HepG2 (cell line): ENCODE measurements at regions not wholly inside any gene's neighbourhood (a gene's known extent, or its start where the extent isn't known, plus 50 kb on each side); places are given as distances from the start of the nearest gene placed in this dataset.

Source experiments
- ATAC-seq: fragments of 200-7000 bp; cut with Tn5 transposase; 3 replicates; pipeline ENCODE4 v1.9.1; 2020; ENCODE audit warnings: mild to moderate bottlenecking, moderate library complexity
- BruUV-seq: library from RNA; stranded (reverse); fragments of 400-500 nt; replicated peaks from 2 replicates; lab custom pipeline; 2021; lab: Mats Ljungman, UMichigan
- CTCF ChIA-PET: fragments of 300-600 bp; formaldehyde crosslinking; extraction: SDS; loops from one replicate; lab custom pipeline; 2021; ENCODE audit warnings: low total read pairs, inconsistent platforms, low intra/inter-chr PET ratio; lab: Yijun Ruan, JAX
- POLR2A ChIA-PET: fragments of 350-600 bp; sonication (Branson Sonifier 250); formaldehyde crosslinking; loops from one replicate; lab custom pipeline; 2020; ENCODE audit warnings: antibody characterized with exemption, inconsistent platforms; lab: Yijun Ruan, JAX
- DNase-seq: peaks from one replicate; pipeline ENCODE4 v3.0.0-alpha.2; 2015; ENCODE audit warnings: low spot score
- FAIRE-seq: peaks from 3 replicates; lab custom pipeline; 2011; peaks lifted over from hg19 to GRCh38; lab: Jason Lieb, UNC
- H2AFZ ChIP-seq: one replicate; pipeline ENCODE4 v1.6.1; 2011; ENCODE audit warnings: low read length, inconsistent platforms
- H3K27ac ChIP-seq: fragments of 300-600 bp; 3 replicates; pipeline ENCODE4 v1.8.0; 2011; ENCODE audit warnings: mixed run types, mild to moderate bottlenecking, mixed read lengths, low read length, inconsistent platforms; ENCODE audit not compliant: insufficient read depth; ENCODE audit errors: extremely low read length
- H3K27me3 ChIP-seq, 2 experiments: fragments of 200-600 bp in 1 of 2; 2 replicates in 1 of 2; 3 replicates in 1 of 2; pipeline versions ENCODE4 v1.6.0 to v1.8.0; 2011; ENCODE audit warnings: low read length in 2 of 2, mild to moderate bottlenecking in 2 of 2, moderate library complexity in 2 of 2, inconsistent platforms in 1 of 2; ENCODE audit not compliant: insufficient read depth in 2 of 2, control insufficient read depth in 1 of 2
- H3K36me3 ChIP-seq, 2 experiments: fragments of 200-600 bp in 1 of 2; replicated peaks in 1 of 2; 2 replicates in 1 of 2; 3 replicates in 1 of 2; pipeline versions ENCODE4 v1.5.1 to v1.8.0; 2011; ENCODE audit warnings: low read length in 2 of 2, inconsistent platforms in 1 of 2; ENCODE audit not compliant: insufficient read depth in 2 of 2, control insufficient read depth in 1 of 2
- H3K4me1 ChIP-seq: 2 replicates; pipeline ENCODE4 v1.5.1; 2012; ENCODE audit warnings: low read length, inconsistent platforms; ENCODE audit not compliant: insufficient read depth
- H3K4me2 ChIP-seq: 2 replicates; pipeline ENCODE4 v1.6.0; 2011; ENCODE audit warnings: low read depth, low read length, inconsistent platforms
- H3K4me3 ChIP-seq, 3 experiments: fragments of 200-600 bp in 1 of 3; sonication (generic), shearing (Covaris generic) in 1 of 3; replicated peaks in 1 of 3; 2 replicates each; pipeline ENCODE4 v1.5.1; 2011 to 2016; ENCODE audit warnings: low read length in 3 of 3, inconsistent platforms in 2 of 3, low read depth in 2 of 3, mild to moderate bottlenecking in 2 of 3, control low read depth in 1 of 3, mixed read lengths in 1 of 3; ENCODE audit not compliant: insufficient read depth in 1 of 3
- H3K79me2 ChIP-seq: one replicate; pipeline ENCODE4 v1.6.1; 2011; ENCODE audit warnings: low read length, inconsistent platforms; ENCODE audit not compliant: insufficient read depth
- H3K9ac ChIP-seq: 2 replicates; pipeline ENCODE4 v1.6.0; 2011; ENCODE audit warnings: mild to moderate bottlenecking, low read depth, low read length, inconsistent platforms; ENCODE audit not compliant: insufficient read depth
- H3K9me3 ChIP-seq: 2 replicates; pipeline ENCODE4 v1.5.1; 2012; ENCODE audit warnings: mild to moderate bottlenecking, low read length
- H4K20me1 ChIP-seq: 2 replicates; pipeline ENCODE4 v1.6.0; 2011; ENCODE audit warnings: inconsistent platforms, mild to moderate bottlenecking, low read length, moderate library complexity; ENCODE audit not compliant: insufficient read depth
- CBX5 ChIP-seq: sonication (generic); formaldehyde crosslinking; IDR thresholded peaks from 2 replicates; pipeline ENCODE4 v1.4.0; 2020; ENCODE audit warnings: missing genetic modification reagents, borderline replicate concordance
- CEBPG ChIP-seq: IDR thresholded peaks from 2 replicates; pipeline ENCODE4 v1.6.1; 2016
- GPN1 ChIP-seq: sonication (generic); formaldehyde crosslinking; IDR thresholded peaks from 2 replicates; pipeline ENCODE4 v1.5.1; 2020; ENCODE audit warnings: missing genetic modification reagents, borderline replicate concordance
- MTF1 ChIP-seq: sonication (generic); formaldehyde crosslinking; IDR thresholded peaks from 2 replicates; pipeline ENCODE4 v1.5.0; 2020; ENCODE audit warnings: missing genetic modification reagents
- NCOA2 ChIP-seq: sonication (generic); formaldehyde crosslinking; IDR thresholded peaks from 2 replicates; pipeline ENCODE4 v1.8.0; 2022; ENCODE audit warnings: inconsistent platforms
- PCBP1 ChIP-seq: fragments of 200-400 bp; formaldehyde crosslinking; IDR thresholded peaks from 2 replicates; pipeline ENCODE4 v1.6.1; 2017; ENCODE audit warnings: mild to moderate bottlenecking, low read depth, low read length, borderline replicate concordance
- TAF1 ChIP-seq: sonication (generic); formaldehyde crosslinking; IDR thresholded peaks from 2 replicates; pipeline ENCODE4 v1.4.0; 2020; ENCODE audit warnings: missing genetic modification reagents
- ZNF572 ChIP-seq: sonication (generic); formaldehyde crosslinking; IDR thresholded peaks from 2 replicates; pipeline ENCODE4 v1.5.1; 2020; ENCODE audit warnings: mild to moderate bottlenecking, missing genetic modification reagents
- ZSCAN25 ChIP-seq: sonication (generic); formaldehyde crosslinking; IDR thresholded peaks from 2 replicates; pipeline ENCODE4 v1.8.0; 2022; ENCODE audit warnings: mild to moderate bottlenecking, missing genetic modification reagents
- WGBS: methylation state at CpG from one replicate; pipeline ENCODE4 v1.1.6; 2017; ENCODE audit warnings: low lambda C conversion rate; 5-methylcytosine and 5-hydroxymethylcytosine counted together
- in situ Hi-C: cut with HindIII; loops from 2 replicates; pipeline ENCODE4 v1.10.0; 2017; ENCODE audit warnings: low pct_unique_long_range_greater_than_20kb; ENCODE audit not compliant: extremely low pct_ligation_motif_present
- intact Hi-C: fragments of 100-400 bp; cut with micrococcal nuclease; formaldehyde crosslinking; loops from one replicate; pipeline ENCODE4 v1.10.0; 2022; ENCODE audit not compliant: unreplicated experiment
- TF ChIP-seq, protein P1 (sequence below): sonication (generic); formaldehyde crosslinking; IDR thresholded peaks from 2 replicates; pipeline ENCODE4 v1.5.1; 2020; ENCODE audit warnings: missing genetic modification reagents, mild to moderate bottlenecking, borderline replicate concordance
- TF ChIP-seq, protein P2 (sequence below): sonication (generic); formaldehyde crosslinking; IDR thresholded peaks from 2 replicates; pipeline ENCODE4 v1.5.0; 2020; ENCODE audit warnings: mild to moderate bottlenecking, low read depth, missing genetic modification reagents, borderline replicate concordance
- TF ChIP-seq, protein P3 (sequence below): sonication (generic); formaldehyde crosslinking; conservative IDR thresholded peaks from 2 replicates; pipeline ENCODE4 v1.8.0; 2022; ENCODE audit warnings: low read depth, missing genetic modification reagents
- TF ChIP-seq, protein P4 (sequence below): sonication (generic); formaldehyde crosslinking; IDR thresholded peaks from 2 replicates; pipeline ENCODE4 v1.5.1; 2020; ENCODE audit warnings: missing genetic modification reagents, mild to moderate bottlenecking, borderline replicate concordance

DNA sequence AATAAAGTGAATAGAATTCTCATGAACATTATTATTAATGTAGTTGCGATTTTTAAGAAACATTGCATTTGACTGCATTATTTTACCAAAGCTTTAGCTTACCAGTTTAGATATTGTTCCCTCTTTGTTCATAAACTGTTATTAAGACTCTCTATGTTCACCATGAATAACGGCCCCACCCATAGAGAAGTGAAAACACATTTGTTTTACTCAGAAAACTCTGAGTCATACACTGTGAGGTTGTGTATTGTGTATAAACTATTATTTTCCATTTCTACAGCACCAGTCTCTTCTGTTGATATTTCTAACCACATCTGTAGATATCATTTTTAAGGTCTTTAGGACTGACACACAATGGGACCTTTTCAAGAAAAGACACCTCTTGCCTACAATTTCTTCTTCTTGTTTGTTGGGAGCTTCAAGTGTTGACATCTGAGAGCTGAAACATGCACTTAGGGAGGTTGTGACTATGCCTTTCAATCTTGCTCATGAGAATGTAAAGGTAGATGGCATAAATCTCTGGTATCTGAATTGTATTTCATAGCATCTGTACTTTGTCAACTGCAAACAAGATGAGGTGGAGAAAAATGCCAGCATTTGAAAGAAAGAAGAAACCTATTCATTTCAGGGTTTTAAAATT lies 252.9 kb upstream of the CDH8 start (continued):
- TF ChIP-seq, protein P1, sequence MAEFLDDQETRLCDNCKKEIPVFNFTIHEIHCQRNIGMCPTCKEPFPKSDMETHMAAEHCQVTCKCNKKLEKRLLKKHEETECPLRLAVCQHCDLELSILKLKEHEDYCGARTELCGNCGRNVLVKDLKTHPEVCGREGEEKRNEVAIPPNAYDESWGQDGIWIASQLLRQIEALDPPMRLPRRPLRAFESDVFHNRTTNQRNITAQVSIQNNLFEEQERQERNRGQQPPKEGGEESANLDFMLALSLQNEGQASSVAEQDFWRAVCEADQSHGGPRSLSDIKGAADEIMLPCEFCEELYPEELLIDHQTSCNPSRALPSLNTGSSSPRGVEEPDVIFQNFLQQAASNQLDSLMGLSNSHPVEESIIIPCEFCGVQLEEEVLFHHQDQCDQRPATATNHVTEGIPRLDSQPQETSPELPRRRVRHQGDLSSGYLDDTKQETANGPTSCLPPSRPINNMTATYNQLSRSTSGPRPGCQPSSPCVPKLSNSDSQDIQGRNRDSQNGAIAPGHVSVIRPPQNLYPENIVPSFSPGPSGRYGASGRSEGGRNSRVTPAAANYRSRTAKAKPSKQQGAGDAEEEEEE, result no peak
- TF ChIP-seq PCBP1, result no peak
- TF ChIP-seq, protein P2, sequence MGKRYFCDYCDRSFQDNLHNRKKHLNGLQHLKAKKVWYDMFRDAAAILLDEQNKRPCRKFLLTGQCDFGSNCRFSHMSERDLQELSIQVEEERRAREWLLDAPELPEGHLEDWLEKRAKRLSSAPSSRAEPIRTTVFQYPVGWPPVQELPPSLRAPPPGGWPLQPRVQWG (CRISPR knock-in tag), result no peak
- no peak for TF ChIP-seq NCOA2 (CRISPR knock-in tag)
- no peak for TF ChIP-seq CBX5

DNA sequence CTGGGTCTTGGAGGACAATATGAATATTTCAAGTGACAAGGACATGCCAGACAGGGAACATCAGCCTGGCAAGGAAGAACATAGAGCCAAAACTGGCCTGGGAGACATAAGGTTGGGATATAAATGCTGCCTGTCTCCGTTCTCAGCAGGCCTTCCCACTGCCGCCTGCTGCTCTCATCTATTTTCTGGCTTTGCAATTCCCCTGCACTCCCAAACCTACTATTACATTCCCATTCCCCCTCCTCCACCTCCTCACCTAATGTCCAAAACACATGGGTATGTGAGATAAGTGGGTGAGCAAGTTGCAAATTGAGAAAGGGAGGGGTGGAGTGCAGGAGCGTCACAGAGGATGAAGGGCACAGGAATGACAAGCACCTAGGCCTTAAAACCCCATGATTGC lies 244.3 kb upstream of the CDH8 start:
- in situ Hi-C loops (no loop called here), intact Hi-C loops (no loop called here)
- Histone ChIP-seq H3K79me2 (no peaks in the 10 kb centered on the region), H2AFZ (no peak overlapping the region), H3K9ac (no peak overlapping the region), H3K4me3 (no peak overlapping the region), H3K4me1 (no peaks in the 10 kb centered on the region), H3K9me3 (no peaks in the 10 kb centered on the region), H3K36me3 (no peaks in the 10 kb centered on the region), H4K20me1 (no peaks in the 10 kb centered on the region), H3K27ac (no peak overlapping the region), H3K4me2 (no peak overlapping the region), H3K27me3 (no peaks in the 10 kb centered on the region)
- ChIA-PET POLR2A (no interaction called here), CTCF (no interaction called here)
- BruUV-seq, result no TSS peak
- TF ChIP-seq ZNF572 (CRISPR knock-in tag) (no peak), ZSCAN25 (no peak), TAF1 (CRISPR knock-in tag) (no peak), MTF1 (CRISPR knock-in tag) (no peak), CEBPG (CRISPR knock-in tag) (no peak), GPN1 (CRISPR knock-in tag) (no peak)
- TF ChIP-seq, protein P3, sequence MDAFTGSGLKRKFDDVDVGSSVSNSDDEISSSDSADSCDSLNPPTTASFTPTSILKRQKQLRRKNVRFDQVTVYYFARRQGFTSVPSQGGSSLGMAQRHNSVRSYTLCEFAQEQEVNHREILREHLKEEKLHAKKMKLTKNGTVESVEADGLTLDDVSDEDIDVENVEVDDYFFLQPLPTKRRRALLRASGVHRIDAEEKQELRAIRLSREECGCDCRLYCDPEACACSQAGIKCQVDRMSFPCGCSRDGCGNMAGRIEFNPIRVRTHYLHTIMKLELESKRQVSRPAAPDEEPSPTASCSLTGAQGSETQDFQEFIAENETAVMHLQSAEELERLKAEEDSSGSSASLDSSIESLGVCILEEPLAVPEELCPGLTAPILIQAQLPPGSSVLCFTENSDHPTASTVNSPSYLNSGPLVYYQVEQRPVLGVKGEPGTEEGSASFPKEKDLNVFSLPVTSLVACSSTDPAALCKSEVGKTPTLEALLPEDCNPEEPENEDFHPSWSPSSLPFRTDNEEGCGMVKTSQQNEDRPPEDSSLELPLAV (CRISPR knock-in tag), result no peak
- TF ChIP-seq, protein P4, sequence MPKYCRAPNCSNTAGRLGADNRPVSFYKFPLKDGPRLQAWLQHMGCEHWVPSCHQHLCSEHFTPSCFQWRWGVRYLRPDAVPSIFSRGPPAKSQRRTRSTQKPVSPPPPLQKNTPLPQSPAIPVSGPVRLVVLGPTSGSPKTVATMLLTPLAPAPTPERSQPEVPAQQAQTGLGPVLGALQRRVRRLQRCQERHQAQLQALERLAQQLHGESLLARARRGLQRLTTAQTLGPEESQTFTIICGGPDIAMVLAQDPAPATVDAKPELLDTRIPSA (CRISPR knock-in tag), result no peak
- 3% methylated on average over 3 of the region's 3 CpGs for WGBS
- FAIRE-seq (no peak), DNase-seq (no peak), ATAC-seq (no peak)
